ENCODE measurements at regions not wholly inside any gene's neighbourhood (a gene's known extent, or its start where the extent isn't known, plus 50 kb on each side); places are given as distances from the start of the nearest gene placed in this dataset.
"Not testable (repeated sequence)": the region's sequence is repeated elsewhere in the genome, so short reads cannot be mapped to it uniquely, and the experiment has no call there.

- no peak for DNase-seq
Observed at GRCh38 chr19:30943101-30943843, 406.0 kb downstream of the TSHZ3 start.

- DNase-seq = no peak
Observed at GRCh38 chr19:30942636-30943035, 406.6 kb downstream of the TSHZ3 start.

GRCh38 chr19:30941591-30941990 is 407.6 kb downstream of the TSHZ3 start:
- DNase-seq = no peak

GRCh38 chr19:30936276-30936675 is 413.0 kb downstream of the TSHZ3 start:
- DNase-seq = no peak

GRCh38 chr19:30935146-30935545 is 414.1 kb downstream of the TSHZ3 start:
- peak in 1 of 3 donors; percentile 21 for DNase-seq

GRCh38 chr19:30933454-30933853 is 415.8 kb downstream of the TSHZ3 start:
- DNase-seq = not testable (repeated sequence)

- DNase-seq = peak in 1 of 3 donors; percentile 12
Observed at GRCh38 chr19:30932854-30933253, 416.4 kb downstream of the TSHZ3 start.

- DNase-seq = peak in 1 of 3 donors; percentile 23
Observed at GRCh38 chr19:30930941-30931706, 418.1 kb downstream of the TSHZ3 start.

GRCh38 chr19:30927705-30928104 is 421.5 kb downstream of the TSHZ3 start:
- no peak for DNase-seq

- DNase-seq = no peak
Observed at GRCh38 chr19:30924670-30925069, 424.6 kb downstream of the TSHZ3 start.

GRCh38 chr19:30924069-30924636 is 425.1 kb downstream of the TSHZ3 start:
- DNase-seq = no peak

GRCh38 chr19:30923621-30924020 is 425.6 kb downstream of the TSHZ3 start:
- no peak for DNase-seq

- no peak for DNase-seq
Observed at GRCh38 chr19:30923096-30923495, 426.1 kb downstream of the TSHZ3 start.

- no peak for DNase-seq
Observed at GRCh38 chr19:30920222-30920621, 429.0 kb downstream of the TSHZ3 start.

GRCh38 chr19:30919737-30920136 is 429.5 kb downstream of the TSHZ3 start:
- no peak for DNase-seq

- DNase-seq = peak in 1 of 3 donors; percentile 30
Observed at GRCh38 chr19:30916238-30916637, 433.0 kb downstream of the TSHZ3 start.

GRCh38 chr19:30911491-30911890 is 437.7 kb downstream of the TSHZ3 start:
- no peak for DNase-seq

- DNase-seq = peak in 1 of 3 donors; percentile 40
Observed at GRCh38 chr19:30910485-30911240, 438.6 kb downstream of the TSHZ3 start.

- no peak for DNase-seq
Observed at GRCh38 chr19:30909216-30909615, 440.0 kb downstream of the TSHZ3 start.

- DNase-seq = no peak
Observed at GRCh38 chr19:30908262-30908771, 440.9 kb downstream of the TSHZ3 start.

- no peak for DNase-seq
Observed at GRCh38 chr19:30906871-30907270, 442.4 kb downstream of the TSHZ3 start.

- DNase-seq = no peak
Observed at GRCh38 chr19:30900051-30900450, 449.2 kb downstream of the TSHZ3 start.
